Right lobe of liver (tissue), 6 donors: ENCODE measurements at regions not wholly inside any gene's neighbourhood (a gene's known extent, or its start where the extent isn't known, plus 50 kb on each side); places are given as distances from the start of the nearest gene placed in this dataset.
A peak's percentile ranks its signal among the peaks of the same experiment; 100 is the strongest.

Experiments used
- ATAC-seq, 4 donors: fragments of 200-7000 bp; cut with Tn5 transposase; one replicate each; pipeline ENCODE4 v1.9.1; 2020; ENCODE audit warnings: mild to moderate bottlenecking in 4 of 4, moderate library complexity in 4 of 4
- DNase-seq, 3 donors: peaks; one replicate each; pipeline ENCODE4 v3.0.0-alpha.2; 2020
- H3K27ac ChIP-seq, 3 donors: fragments of 200-600 bp; one replicate each; pipeline ENCODE4 v1.8.0; 2022
- H3K27me3 ChIP-seq, 2 donors: fragments of 200-600 bp; one replicate each; pipeline ENCODE4 v1.8.0; 2022
- H3K36me3 ChIP-seq, 4 donors: fragments of 200-600 bp; sonication (generic) in 1 of 4; one replicate each; pipeline versions ENCODE4 v1.5.1 to v1.8.0; 2017 to 2022; ENCODE audit warnings: control low read depth in 1 of 4
- H3K4me1 ChIP-seq, 4 donors: fragments of 200-600 bp; sonication (generic) in 1 of 4; one replicate each; pipeline versions ENCODE4 v1.5.1 to v1.8.0; 2017 to 2022; ENCODE audit warnings: control low read depth in 1 of 4
- H3K4me3 ChIP-seq, 3 donors: fragments of 200-600 bp; one replicate each; pipeline ENCODE4 v1.8.0; 2022
- H3K9me3 ChIP-seq, 4 donors: fragments of 200-600 bp; sonication (generic) in 1 of 4; one replicate each; pipeline versions ENCODE4 v1.5.1 to v1.8.0; 2017 to 2022; ENCODE audit warnings: control low read depth in 1 of 4
- POLR2A ChIP-seq: fragments of 450-650 bp; IDR thresholded peaks from one replicate; pipeline ENCODE4 v1.6.1; 2017; ENCODE audit warnings: antibody characterized with exemption, mild to moderate bottlenecking
- WGBS: methylation state at CpG from one replicate; pipeline ENCODE4 v1.1.6; 2018; ENCODE audit warnings: low coverage, low lambda C conversion rate; ENCODE audit not compliant: insufficient coverage; ENCODE audit errors: missing lambda C conversion rate; 5-methylcytosine and 5-hydroxymethylcytosine counted together
- intact Hi-C, 2 donors: fragments of 100-400 bp; cut with DNase I; formaldehyde crosslinking; loops; one replicate each; pipeline versions ENCODE4 v1.11.2 to v1.14.1; 2022
- TF ChIP-seq, protein P1 (sequence below), 4 donors: fragments of 200-600 bp in 3 of 4; fragments of 450-650 bp in 1 of 4; IDR thresholded peaks; one replicate each; pipeline versions ENCODE4 v1.5.1 to v1.8.0; 2016 to 2022; ENCODE audit warnings: antibody characterized with exemption in 4 of 4, mild to moderate bottlenecking in 2 of 4
- donor health status: DM: no; HTN: yes; CAD: no.
- donor health status: DM: no; HTN: no; CAD: no.
- donor health status: DM: no; HTN: no; CAD: no.
- donor health status: DM: no; HTN: yes; CAD: no.
- donor health status: DM: no; HTN: yes; CAD: no.

DNA sequence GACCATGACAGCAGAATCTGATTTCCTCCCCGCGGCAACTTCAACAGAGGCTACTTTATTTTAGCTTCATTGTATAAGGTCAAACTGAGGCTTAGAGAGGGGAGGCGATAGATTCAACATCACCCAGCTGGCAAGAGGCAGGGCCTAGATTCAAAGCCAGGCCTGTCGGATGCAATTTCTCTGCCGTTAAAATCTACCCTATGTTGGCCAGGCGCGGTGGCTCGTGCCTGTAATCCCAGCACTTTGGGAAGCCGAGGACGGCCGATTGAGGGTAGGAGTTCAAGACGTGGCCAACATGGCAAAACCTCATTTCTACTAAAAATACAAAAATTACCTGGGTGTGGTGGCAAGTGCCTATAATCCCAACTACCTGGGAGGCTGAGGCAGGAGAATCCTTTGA is 182.2 kb downstream of the BCOR start:
- no peak for TF ChIP-seq POLR2A
- TF ChIP-seq, protein P1, sequence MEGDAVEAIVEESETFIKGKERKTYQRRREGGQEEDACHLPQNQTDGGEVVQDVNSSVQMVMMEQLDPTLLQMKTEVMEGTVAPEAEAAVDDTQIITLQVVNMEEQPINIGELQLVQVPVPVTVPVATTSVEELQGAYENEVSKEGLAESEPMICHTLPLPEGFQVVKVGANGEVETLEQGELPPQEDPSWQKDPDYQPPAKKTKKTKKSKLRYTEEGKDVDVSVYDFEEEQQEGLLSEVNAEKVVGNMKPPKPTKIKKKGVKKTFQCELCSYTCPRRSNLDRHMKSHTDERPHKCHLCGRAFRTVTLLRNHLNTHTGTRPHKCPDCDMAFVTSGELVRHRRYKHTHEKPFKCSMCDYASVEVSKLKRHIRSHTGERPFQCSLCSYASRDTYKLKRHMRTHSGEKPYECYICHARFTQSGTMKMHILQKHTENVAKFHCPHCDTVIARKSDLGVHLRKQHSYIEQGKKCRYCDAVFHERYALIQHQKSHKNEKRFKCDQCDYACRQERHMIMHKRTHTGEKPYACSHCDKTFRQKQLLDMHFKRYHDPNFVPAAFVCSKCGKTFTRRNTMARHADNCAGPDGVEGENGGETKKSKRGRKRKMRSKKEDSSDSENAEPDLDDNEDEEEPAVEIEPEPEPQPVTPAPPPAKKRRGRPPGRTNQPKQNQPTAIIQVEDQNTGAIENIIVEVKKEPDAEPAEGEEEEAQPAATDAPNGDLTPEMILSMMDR (IDR thresholded peaks at IDR 0.05), result no peak
- ATAC-seq, result no peak
- DNase-seq, result peak in 1 of 3 donors; percentile 1
- H3K36me3 ChIP-seq, result no peaks in the 10 kb centered on the region
- H3K27ac ChIP-seq, result no peak overlapping the region
- no peaks in the 10 kb centered on the region for H3K27me3 ChIP-seq
- intact Hi-C loops, result no loop called here
- H3K4me3 ChIP-seq, result no peak overlapping the region
- H3K4me1 ChIP-seq, result no peaks in the 10 kb centered on the region
- H3K9me3 ChIP-seq, result no peaks in the 10 kb centered on the region
- 81% methylated on average over 5 of the region's 12 CpGs for WGBS

DNA sequence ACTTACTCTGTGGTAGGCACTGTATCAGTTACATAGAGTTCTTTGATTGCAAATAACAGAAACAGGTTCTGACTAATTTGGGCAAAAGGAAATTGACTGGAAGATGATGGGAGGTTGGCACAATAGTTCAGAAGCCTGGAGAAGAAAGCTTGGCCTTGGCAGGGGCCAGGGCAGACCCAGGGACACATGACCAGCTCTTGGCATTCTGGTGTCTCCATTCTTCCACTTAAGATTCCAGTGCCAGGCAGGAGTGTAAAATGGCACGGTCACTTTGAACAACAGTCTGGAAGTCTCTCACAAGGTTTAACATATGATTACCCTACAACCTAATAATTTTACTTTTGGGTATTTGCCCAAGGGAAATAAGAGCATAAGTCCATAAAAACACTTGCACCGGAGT is 175.9 kb downstream of the BCOR start:
- Histone ChIP-seq H3K4me3 (no peak overlapping the region), H3K36me3 (no peaks in the 10 kb centered on the region), H3K27ac (no peak overlapping the region), H3K4me1 (no peaks in the 10 kb centered on the region), H3K9me3 (no peaks in the 10 kb centered on the region), H3K27me3 (no peaks in the 10 kb centered on the region)
- WGBS, result 59% methylated on average over 2 of the region's 2 CpGs
- DNase-seq (no peak), ATAC-seq (no peak)
- TF ChIP-seq POLR2A, result no peak
- TF ChIP-seq, protein P1 (IDR thresholded peaks at IDR 0.05), result no peak
- intact Hi-C loops, result no loop called here

DNA sequence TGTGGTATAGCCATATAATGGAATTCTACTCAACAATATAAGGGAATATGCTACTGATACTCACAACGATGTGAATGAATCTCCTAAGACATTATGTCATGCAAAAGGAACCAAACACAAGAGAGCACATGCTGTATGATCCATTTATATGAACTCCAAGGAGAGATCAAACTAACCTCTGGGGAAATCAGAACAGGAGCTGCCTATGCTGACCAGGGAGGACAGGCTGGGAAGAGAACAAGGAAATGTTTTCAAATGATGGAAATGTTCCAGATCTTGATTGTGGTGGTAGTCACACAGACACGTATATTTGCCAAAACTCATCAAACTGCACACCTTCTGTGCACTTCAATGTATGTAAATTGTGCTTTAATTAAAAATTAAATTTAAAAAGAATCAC is 175.3 kb downstream of the BCOR start:
- Histone ChIP-seq H3K4me3 (no peak overlapping the region), H3K27me3 (no peaks in the 10 kb centered on the region), H3K36me3 (no peaks in the 10 kb centered on the region), H3K27ac (no peak overlapping the region), H3K9me3 (no peaks in the 10 kb centered on the region), H3K4me1 (no peaks in the 10 kb centered on the region)
- no peak for TF ChIP-seq POLR2A
- TF ChIP-seq, protein P1 (IDR thresholded peaks at IDR 0.05), result no peak
- WGBS, result 30% methylated on average over 2 of the region's 2 CpGs
- intact Hi-C loops, result no loop called here
- DNase-seq, result no peak
- ATAC-seq, result peak in 1 of 4 donors; percentile 44

DNA sequence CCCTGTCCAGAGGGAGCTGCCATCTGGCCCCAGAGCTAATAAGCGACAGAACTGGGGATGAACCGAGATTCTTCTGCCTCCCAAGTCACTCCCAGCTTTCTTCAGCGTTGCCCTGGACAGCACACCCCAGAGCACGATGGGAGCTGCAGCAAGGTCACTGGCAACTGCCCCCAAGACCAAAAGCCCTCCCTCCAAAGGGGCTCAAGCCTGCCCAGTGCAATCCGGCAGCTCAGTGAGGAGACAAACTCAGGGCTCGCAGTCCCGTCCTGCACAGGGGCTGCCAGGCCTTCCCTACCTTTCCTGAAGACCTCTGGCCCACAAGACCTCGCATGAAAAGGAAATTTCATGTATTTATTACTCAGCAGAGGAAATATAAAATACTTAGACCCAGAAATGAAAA is 174.8 kb downstream of the BCOR start:
- ATAC-seq, result no peak
- Histone ChIP-seq H3K27ac (no peak overlapping the region), H3K9me3 (no peaks in the 10 kb centered on the region), H3K27me3 (no peaks in the 10 kb centered on the region), H3K4me3 (no peak overlapping the region), H3K4me1 (no peaks in the 10 kb centered on the region), H3K36me3 (no peaks in the 10 kb centered on the region)
- intact Hi-C loops, result no loop called here
- no peak for TF ChIP-seq POLR2A
- TF ChIP-seq, protein P1 (IDR thresholded peaks at IDR 0.05), result no peak
- 55% methylated on average over 4 of the region's 8 CpGs for WGBS
- no peak for DNase-seq

DNA sequence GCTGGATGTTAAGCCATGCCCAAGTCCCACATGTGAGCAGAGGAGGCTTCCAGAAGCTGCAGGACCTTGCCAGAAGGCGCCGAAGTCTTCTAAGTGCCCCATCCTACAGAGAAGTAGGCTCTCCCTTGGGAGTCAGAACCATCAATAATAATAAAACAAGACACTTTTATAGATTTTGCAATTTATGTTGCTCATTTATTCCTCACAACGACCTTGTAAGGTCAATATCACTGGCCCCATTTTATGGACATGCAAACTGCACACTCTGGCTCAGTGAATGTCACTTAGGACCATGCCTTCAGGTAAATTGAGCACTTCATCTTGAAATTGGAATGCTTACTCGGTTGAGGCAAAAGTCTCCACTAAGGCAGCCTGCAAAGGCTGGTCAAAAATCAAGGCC is 170.4 kb downstream of the BCOR start:
- TF ChIP-seq, protein P1 (IDR thresholded peaks at IDR 0.05), result no peak
- no peak for TF ChIP-seq POLR2A
- H3K4me1 ChIP-seq, result no peaks in the 10 kb centered on the region
- WGBS, result 71% methylated on average over 4 of the region's 4 CpGs
- H3K36me3 ChIP-seq, result no peaks in the 10 kb centered on the region
- H3K27ac ChIP-seq, result no peak overlapping the region
- H3K27me3 ChIP-seq, result no peaks in the 10 kb centered on the region
- ATAC-seq (no peak), DNase-seq (no peak)
- no peak overlapping the region for H3K4me3 ChIP-seq
- intact Hi-C loops, result no loop called here
- H3K9me3 ChIP-seq, result no peaks in the 10 kb centered on the region
